SU-DHL-6 (cell line): ENCODE measurements at regions not wholly inside any gene's neighbourhood (a gene's known extent, or its start where the extent isn't known, plus 50 kb on each side); places are given as distances from the start of the nearest gene placed in this dataset.

Experiments
- H2AFZ ChIP-seq: fragments of 200-600 bp; sonication (generic); 2 replicates; pipeline ENCODE4 v1.6.1; 2014; ENCODE audit warnings: low read depth, mild to moderate bottlenecking, moderate library complexity, mixed read lengths, antibody characterized with exemption, low read length; ENCODE audit not compliant: severe bottlenecking
- H3F3A ChIP-seq: fragments of 200-600 bp; shearing (Covaris generic); 2 replicates; pipeline ENCODE4 v1.6.0; 2016; ENCODE audit warnings: antibody characterized with exemption, mild to moderate bottlenecking; ENCODE audit not compliant: insufficient read depth
- H3K27ac ChIP-seq: fragments of 200-600 bp; sonication (generic); 2 replicates; pipeline ENCODE4 v1.5.1; 2016; ENCODE audit warnings: low read depth, mild to moderate bottlenecking, low read length, moderate library complexity, mixed read lengths
- H3K27me3 ChIP-seq: fragments of 200-600 bp; sonication (generic), shearing (Covaris generic); 2 replicates; pipeline ENCODE4 v1.6.0; 2014; ENCODE audit warnings: mild to moderate bottlenecking, low read length
- H3K36me3 ChIP-seq: fragments of 200-600 bp; sonication (generic); 2 replicates; pipeline ENCODE4 v1.6.1; 2014; ENCODE audit warnings: mild to moderate bottlenecking, low read length, mixed read lengths
- H3K4me2 ChIP-seq: fragments of 300-600, 200-600 bp; shearing (Covaris generic), sonication (generic); 2 replicates; pipeline ENCODE4 v1.6.0; 2014; ENCODE audit warnings: low read length, low read depth, mild to moderate bottlenecking; ENCODE audit not compliant: poor library complexity, severe bottlenecking
- H3K4me3 ChIP-seq: fragments of 200-600 bp; sonication (generic); 2 replicates; pipeline ENCODE4 v1.5.1; 2014; ENCODE audit warnings: antibody characterized with exemption, low read length, mild to moderate bottlenecking, mixed read lengths; ENCODE audit not compliant: insufficient read depth, poor library complexity, severe bottlenecking
- H3K79me2 ChIP-seq: fragments of 200-600 bp; sonication (generic); 2 replicates; pipeline ENCODE4 v1.6.1; 2014; ENCODE audit warnings: mild to moderate bottlenecking, low read length, moderate library complexity; ENCODE audit not compliant: insufficient read depth
- H3K9ac ChIP-seq: fragments of 200-600 bp; sonication (generic); 2 replicates; pipeline ENCODE4 v1.7.0; 2014; ENCODE audit warnings: mild to moderate bottlenecking, low read length
- H3K9me2 ChIP-seq: fragments of 200-600 bp; sonication (generic); replicated peaks from 2 replicates; pipeline ENCODE4 v1.6.1; 2014; ENCODE audit warnings: low read length; ENCODE audit not compliant: insufficient read depth
- H3K9me3 ChIP-seq: fragments of 200-600 bp; sonication (generic); 2 replicates; pipeline ENCODE4 v1.6.1; 2014; ENCODE audit warnings: low read length, mixed read lengths; ENCODE audit not compliant: insufficient read depth
- H4K20me1 ChIP-seq: fragments of 200-600 bp; sonication (generic); 2 replicates; pipeline ENCODE4 v1.6.1; 2014; ENCODE audit warnings: low read depth, mild to moderate bottlenecking, antibody characterized with exemption, low read length, moderate library complexity, mixed read lengths
- CTCF ChIP-seq: fragments of 200-600 bp; sonication (generic); IDR thresholded peaks from one replicate; pipeline ENCODE4 v1.5.1; 2017; ENCODE audit warnings: antibody characterized with exemption, mild to moderate bottlenecking, low read length, moderate library complexity; ENCODE audit not compliant: insufficient read depth, poor library complexity, severe bottlenecking
- EZH2phosphoT487 ChIP-seq: fragments of 200-600 bp; sonication (generic), shearing (Covaris generic); conservative IDR thresholded peaks from 2 replicates; pipeline ENCODE4 v1.6.1; 2018; ENCODE audit warnings: mild to moderate bottlenecking, antibody characterized with exemption, low read length, moderate library complexity, mixed read lengths

DNA sequence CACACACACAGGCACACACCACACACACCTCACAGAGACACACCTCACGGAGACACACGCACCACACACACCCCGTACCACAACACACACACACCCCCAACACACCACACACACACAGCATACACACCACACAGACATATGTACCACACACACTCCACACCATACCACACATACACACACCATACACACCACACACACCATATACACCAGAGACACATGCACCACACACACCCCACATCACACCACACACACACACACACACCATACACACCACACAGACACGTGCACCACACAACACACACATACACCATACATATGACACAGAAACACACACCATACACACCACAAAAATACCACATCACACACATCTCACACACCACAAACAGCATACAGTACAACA lies 850.7 kb downstream of the RNF144A start:
- Histone ChIP-seq H2AFZ (no peak overlapping the region), H4K20me1 (no peaks in the 10 kb centered on the region), H3K4me3 (no peak overlapping the region), H3K27ac (no peak overlapping the region), H3K4me2 (no peak overlapping the region), H3K9me2 (no peaks in the 10 kb centered on the region), H3K9ac (no peak overlapping the region), H3K36me3 (no peaks in the 10 kb centered on the region), H3K9me3 (no peaks in the 10 kb centered on the region; the same call in 1 of the 2 replicates), H3K27me3 (no peaks in the 10 kb centered on the region), H3K79me2 (no peaks in the 10 kb centered on the region), H3F3A (no peaks in the 10 kb centered on the region)
- TF ChIP-seq CTCF (no peak), EZH2phosphoT487 (no peak)

- no peaks in the 10 kb centered on the region for H3K9me2 ChIP-seq
- H3K79me2 ChIP-seq = no peaks in the 10 kb centered on the region
- no peak overlapping the region for H3K9ac ChIP-seq
- no peaks in the 10 kb centered on the region for H3K27me3 ChIP-seq
- H3K36me3 ChIP-seq = no peaks in the 10 kb centered on the region
- TF ChIP-seq EZH2phosphoT487 (no peak), CTCF (no peak)
- H3K27ac ChIP-seq = no peak overlapping the region
- no peak overlapping the region for H2AFZ ChIP-seq
- H3K4me3 ChIP-seq = no peak overlapping the region
- H3F3A ChIP-seq = no peaks in the 10 kb centered on the region
- H3K4me2 ChIP-seq = no peak overlapping the region
- no peaks in the 10 kb centered on the region for H3K9me3 ChIP-seq
- H4K20me1 ChIP-seq = no peaks in the 10 kb centered on the region
These were observed 854.6 kb downstream of the RNF144A start for GRCh38 chr2:7771781-7772180.

DNA sequence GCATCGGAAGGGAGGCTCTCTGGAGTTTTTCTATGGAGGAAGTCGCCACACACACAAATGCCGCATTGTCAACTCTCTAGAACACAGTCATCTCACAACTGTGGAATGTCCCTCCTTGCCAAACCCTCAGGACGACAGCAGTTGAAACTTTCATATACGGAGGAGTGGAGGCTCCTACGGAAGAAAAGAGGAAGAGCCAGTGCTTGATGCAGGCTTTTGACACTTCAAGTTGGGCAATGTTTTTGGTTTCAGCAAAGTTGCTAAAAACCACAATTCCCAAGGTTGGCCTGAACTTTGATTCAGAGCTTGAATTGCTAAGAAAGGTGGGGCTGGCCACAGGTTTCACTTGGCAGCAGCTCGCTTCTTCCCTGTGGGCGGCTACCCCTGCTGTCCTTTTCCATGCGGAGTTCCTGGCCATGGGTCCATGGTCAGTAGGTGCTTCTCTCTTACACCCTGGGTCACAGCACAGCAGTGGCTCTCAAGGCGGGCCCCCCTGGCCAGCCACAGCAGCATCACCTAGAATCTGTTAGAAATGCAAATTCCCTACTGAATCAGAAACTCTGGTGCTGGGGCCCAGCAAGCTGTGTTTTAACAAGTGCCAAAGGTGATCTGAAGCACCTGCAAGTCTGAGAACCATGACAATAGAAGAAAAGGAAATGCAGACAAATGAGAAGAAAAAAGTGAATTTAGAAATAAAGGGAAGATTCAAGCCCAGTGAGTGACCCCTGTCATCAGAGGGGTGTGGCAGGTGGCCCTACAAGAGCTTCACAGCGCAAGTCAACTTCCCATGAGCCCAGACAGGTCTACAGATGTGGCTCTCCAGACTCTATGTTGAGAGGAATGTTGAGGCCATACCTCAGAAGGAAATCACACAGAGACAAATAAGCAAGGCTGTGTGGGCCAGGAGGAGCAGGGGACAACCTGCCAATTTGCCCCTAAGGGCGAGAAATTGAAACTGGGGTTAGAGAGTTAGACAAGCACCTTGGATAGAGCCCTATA lies 856.4 kb downstream of the RNF144A start:
- no peak overlapping the region for H3K4me2 ChIP-seq
- H3K4me3 ChIP-seq = no peak overlapping the region
- no peak overlapping the region for H2AFZ ChIP-seq
- H3K9me2 ChIP-seq = no peaks in the 10 kb centered on the region
- H3K27ac ChIP-seq = no peak overlapping the region
- no peaks in the 10 kb centered on the region for H3K9me3 ChIP-seq
- TF ChIP-seq EZH2phosphoT487 (no peak), CTCF (no peak)
- H3K36me3 ChIP-seq = no peaks in the 10 kb centered on the region
- no peaks in the 10 kb centered on the region for H3K27me3 ChIP-seq
- no peaks in the 10 kb centered on the region for H3F3A ChIP-seq
- H4K20me1 ChIP-seq = no peaks in the 10 kb centered on the region
- no peak overlapping the region for H3K9ac ChIP-seq
- no peaks in the 10 kb centered on the region for H3K79me2 ChIP-seq
